ENCODE measurements at regions not wholly inside any gene's neighbourhood (a gene's known extent, or its start where the extent isn't known, plus 50 kb on each side); places are given as distances from the start of the nearest gene placed in this dataset.

GRCh38 chr10:113397047-113397446 is 155.8 kb upstream of the HABP2 start:
- intact Hi-C loops (cut with micrococcal nuclease): no loop called here
- DNase-seq: no peak
- Mint-ChIP-seq H3K36me3 (no peaks in the 10 kb centered on the region), H3K27me3 (no peaks in the 10 kb centered on the region), H3K9me3 (no peaks in the 10 kb centered on the region), H3K4me1 (ENCODE audit: low read depth) (no peaks in the 10 kb centered on the region), H3K27ac (no peak overlapping the region), H3K4me3 (no peak overlapping the region)
- ChIA-PET CTCF (no interaction called here), POLR2A (no interaction called here)

DNA sequence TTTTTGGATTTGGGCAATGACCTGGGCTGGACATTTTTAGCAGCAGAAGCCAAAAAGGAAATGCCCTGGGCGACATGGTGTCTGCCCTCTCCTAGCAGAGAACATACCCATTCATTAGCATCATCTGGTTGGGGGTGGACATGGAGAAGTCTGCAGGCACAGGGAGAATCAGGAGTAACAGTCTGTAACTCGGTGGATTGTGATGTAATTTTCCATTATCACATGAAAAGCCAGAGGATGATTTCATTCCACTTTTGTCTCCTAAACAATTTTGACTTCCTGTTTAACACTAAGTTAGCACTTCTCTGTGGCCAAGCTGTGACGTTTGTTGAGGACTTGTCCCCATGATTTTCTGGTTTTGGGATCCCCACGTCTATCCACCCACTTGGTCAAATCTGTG is 153.8 kb upstream of the HABP2 start:
- ChIA-PET CTCF (no interaction called here), POLR2A (no interaction called here)
- no peaks in the 10 kb centered on the region for H3K27me3 Mint-ChIP-seq
- H3K36me3 Mint-ChIP-seq: no peaks in the 10 kb centered on the region
- no peaks in the 10 kb centered on the region for H3K9me3 Mint-ChIP-seq
- H3K4me1 Mint-ChIP-seq (ENCODE audit: low read depth): no peaks in the 10 kb centered on the region
- no peak overlapping the region for H3K4me3 Mint-ChIP-seq
- H3K27ac Mint-ChIP-seq: no peak overlapping the region
- intact Hi-C loops (cut with micrococcal nuclease): no loop called here
- no peak for DNase-seq

DNA sequence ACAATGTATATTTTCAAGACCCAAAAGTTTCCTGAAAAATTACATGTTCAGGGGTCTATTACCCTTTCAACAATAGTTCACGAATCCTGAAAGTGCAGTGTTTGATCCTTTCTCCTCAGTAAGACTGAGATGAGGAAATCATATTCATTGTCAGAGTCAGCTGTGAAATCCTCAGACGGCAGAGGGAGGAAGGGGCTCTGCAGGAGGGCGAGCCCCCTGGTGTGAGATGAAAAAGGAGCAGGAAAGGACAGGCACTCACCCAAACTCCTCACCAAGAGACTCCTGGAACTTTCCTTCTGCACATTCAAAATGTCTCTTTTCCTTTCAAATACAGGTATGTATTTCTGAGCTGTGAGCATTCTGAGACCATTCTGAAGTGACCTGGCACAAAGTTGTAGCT is 150.3 kb upstream of the HABP2 start:
- no peak for DNase-seq
- Mint-ChIP-seq H3K27me3 (no peaks in the 10 kb centered on the region), H3K27ac (no peak overlapping the region), H3K4me3 (no peak overlapping the region), H3K36me3 (no peaks in the 10 kb centered on the region), H3K9me3 (no peaks in the 10 kb centered on the region), H3K4me1 (ENCODE audit: low read depth) (no peaks in the 10 kb centered on the region)
- intact Hi-C loops (cut with micrococcal nuclease): no loop called here
- ChIA-PET CTCF (no interaction called here), POLR2A (no interaction called here)

DNA sequence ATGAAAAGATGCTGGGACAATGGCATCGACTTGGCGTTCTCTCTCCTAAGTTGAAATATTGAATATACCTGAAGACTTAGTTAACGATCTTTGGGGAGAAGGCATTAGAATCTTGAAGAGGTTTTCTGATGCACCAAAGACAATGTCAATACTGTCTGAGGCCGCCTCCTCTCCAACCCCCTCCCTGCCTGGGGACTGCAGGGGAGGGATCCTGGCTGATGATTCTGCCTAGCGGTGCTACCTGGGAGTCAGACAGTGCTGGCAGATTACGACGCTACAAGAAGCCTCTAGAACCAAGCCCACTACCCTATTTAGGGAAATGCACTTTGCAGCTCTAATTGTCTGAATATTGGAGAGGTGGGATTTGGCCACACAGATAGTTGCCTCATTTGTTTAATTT is 145.6 kb upstream of the HABP2 start:
- H3K27ac Mint-ChIP-seq: no peak overlapping the region
- intact Hi-C loops (cut with micrococcal nuclease): no loop called here
- ChIA-PET CTCF (no interaction called here), POLR2A (no interaction called here)
- no peaks in the 10 kb centered on the region for H3K4me1 Mint-ChIP-seq (ENCODE audit: low read depth)
- no peaks in the 10 kb centered on the region for H3K9me3 Mint-ChIP-seq
- H3K27me3 Mint-ChIP-seq: peaks cover 1% of the 10 kb centered on the region
- DNase-seq: no peak
- no peak overlapping the region for H3K4me3 Mint-ChIP-seq
- no peaks in the 10 kb centered on the region for H3K36me3 Mint-ChIP-seq

- intact Hi-C loops (cut with micrococcal nuclease): no loop called here
- Mint-ChIP-seq H3K27me3 (peaks cover 3% of the 10 kb centered on the region), H3K9me3 (peaks cover 3% of the 10 kb centered on the region), H3K4me1 (ENCODE audit: low read depth) (no peaks in the 10 kb centered on the region), H3K27ac (no peak overlapping the region), H3K36me3 (no peaks in the 10 kb centered on the region), H3K4me3 (no peak overlapping the region)
- DNase-seq: no peak
- ChIA-PET POLR2A (no interaction called here), CTCF (no interaction called here)
These were observed 143.7 kb upstream of the HABP2 start for GRCh38 chr10:113409175-113409574.

- DNase-seq: no peak
- no peak overlapping the region for H3K27ac Mint-ChIP-seq
- POLR2A ChIA-PET: no interaction called here
- intact Hi-C loops (cut with micrococcal nuclease): no loop called here
- H3K27me3 Mint-ChIP-seq: peaks cover 3% of the 10 kb centered on the region
- H3K4me1 Mint-ChIP-seq (ENCODE audit: low read depth): no peaks in the 10 kb centered on the region
- CTCF ChIA-PET: no interaction called here
- H3K36me3 Mint-ChIP-seq: no peaks in the 10 kb centered on the region
- peaks cover 3% of the 10 kb centered on the region for H3K9me3 Mint-ChIP-seq
- H3K4me3 Mint-ChIP-seq: no peak overlapping the region
These were observed 142.2 kb upstream of the HABP2 start for GRCh38 chr10:113410618-113411017.

DNA sequence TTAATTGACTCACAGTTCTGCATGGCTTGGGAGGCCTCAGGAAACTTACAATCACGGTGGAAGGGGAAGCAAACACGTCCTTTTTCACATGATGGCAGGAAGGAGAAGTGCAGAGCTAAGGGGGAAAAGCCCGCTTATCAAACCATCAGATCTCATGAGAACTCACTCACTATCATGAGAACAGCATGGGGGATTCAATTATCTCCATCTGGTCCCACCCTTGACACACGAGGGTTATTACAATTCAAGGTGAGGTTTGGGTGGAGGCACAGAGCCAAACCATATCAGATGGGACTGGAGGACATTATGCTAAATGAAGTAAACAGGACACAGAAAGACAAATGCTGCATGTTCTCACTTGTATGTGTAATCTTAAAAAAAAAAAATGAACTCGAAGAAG is 141.4 kb upstream of the HABP2 start:
- DNase-seq: no peak
- Mint-ChIP-seq H3K9me3 (peaks cover 3% of the 10 kb centered on the region), H3K36me3 (no peaks in the 10 kb centered on the region), H3K27me3 (peaks cover 3% of the 10 kb centered on the region), H3K4me3 (no peak overlapping the region), H3K4me1 (ENCODE audit: low read depth) (no peaks in the 10 kb centered on the region), H3K27ac (no peak overlapping the region)
- intact Hi-C loops (cut with micrococcal nuclease): no loop called here
- ChIA-PET CTCF (no interaction called here), POLR2A (no interaction called here)

GRCh38 chr10:113412161-113412560 is 140.7 kb upstream of the HABP2 start:
- no peak overlapping the region for H3K27ac Mint-ChIP-seq

GRCh38 chr10:113414543-113414942 is 138.3 kb upstream of the HABP2 start:
- intact Hi-C loops (cut with micrococcal nuclease): no loop called here
- Mint-ChIP-seq H3K4me1 (ENCODE audit: low read depth) (no peaks in the 10 kb centered on the region), H3K9me3 (peaks cover 4% of the 10 kb centered on the region), H3K4me3 (no peak overlapping the region), H3K36me3 (no peaks in the 10 kb centered on the region), H3K27ac (no peak overlapping the region), H3K27me3 (peaks cover 13% of the 10 kb centered on the region)
- DNase-seq: no peak
- ChIA-PET CTCF (no interaction called here), POLR2A (no interaction called here)

More at GRCh38 chr10:113412161-113412560, 140.7 kb upstream of the HABP2 start:
- intact Hi-C loops (cut with micrococcal nuclease): no loop called here
- DNase-seq: no peak
- no peak overlapping the region for H3K4me3 Mint-ChIP-seq
- CTCF ChIA-PET: no interaction called here
- H3K27me3 Mint-ChIP-seq: peaks cover 6% of the 10 kb centered on the region
- POLR2A ChIA-PET: no interaction called here
- no peaks in the 10 kb centered on the region for H3K36me3 Mint-ChIP-seq
- H3K4me1 Mint-ChIP-seq (ENCODE audit: low read depth): no peaks in the 10 kb centered on the region
- H3K9me3 Mint-ChIP-seq: peaks cover 3% of the 10 kb centered on the region

DNA sequence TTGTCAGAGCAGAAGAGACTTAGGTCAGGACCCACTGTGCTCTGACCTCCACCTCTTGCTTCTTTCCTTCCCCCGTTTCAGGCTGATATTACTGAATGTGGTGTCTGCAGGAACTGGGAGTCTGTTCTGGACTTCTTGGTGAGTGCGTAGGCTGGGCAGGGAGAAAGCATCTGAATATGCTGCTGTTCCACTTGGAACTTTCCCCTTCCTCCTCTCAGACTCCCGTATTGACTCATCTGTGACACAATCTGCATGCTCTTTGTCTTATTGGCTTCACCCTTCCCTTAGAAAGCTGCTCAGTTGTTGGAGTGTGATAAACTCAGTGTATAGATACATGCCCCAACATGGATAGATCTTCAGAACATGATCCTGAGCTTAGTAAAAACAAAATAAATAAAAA is 137.6 kb upstream of the HABP2 start:
- Mint-ChIP-seq H3K27ac (no peak overlapping the region), H3K9me3 (peaks cover 10% of the 10 kb centered on the region), H3K36me3 (no peaks in the 10 kb centered on the region)

DNA sequence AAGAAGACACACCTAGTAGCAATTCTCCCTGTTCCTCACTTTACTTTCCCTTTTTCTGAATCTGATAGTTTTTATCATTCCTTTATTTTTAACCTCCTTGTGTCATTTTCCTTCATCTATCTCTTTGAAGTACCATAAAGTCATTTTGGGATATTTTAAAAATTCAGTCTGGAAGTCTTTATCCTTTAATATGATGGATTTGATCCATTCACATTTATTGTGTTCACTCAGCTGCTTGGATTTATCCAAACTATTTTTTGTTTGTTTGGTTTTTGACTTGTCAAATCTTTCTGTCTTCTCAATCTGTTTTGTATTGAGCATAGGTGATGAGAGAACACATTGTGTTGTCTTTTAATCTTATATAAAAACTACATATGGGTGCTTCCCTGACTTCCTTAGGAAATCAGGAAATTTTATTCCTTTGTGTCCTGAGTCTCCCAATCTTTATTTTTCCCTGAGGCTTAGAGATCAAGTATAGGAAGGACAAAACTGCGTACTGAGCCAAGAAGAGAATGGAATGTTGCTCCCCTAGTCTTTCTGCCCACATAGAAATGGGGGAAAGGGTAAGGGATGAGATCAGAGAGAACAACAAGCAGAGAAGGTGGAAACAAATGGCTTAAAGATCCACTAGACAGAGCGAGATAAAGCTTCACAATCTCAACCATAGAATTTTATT is 132.7 kb upstream of the HABP2 start:
- Mint-ChIP-seq H3K4me1 (ENCODE audit: low read depth) (no peaks in the 10 kb centered on the region), H3K27ac (no peak overlapping the region), H3K4me3 (no peak overlapping the region), H3K36me3 (no peaks in the 10 kb centered on the region), H3K9me3 (peaks cover 10% of the 10 kb centered on the region), H3K27me3 (peaks cover 16% of the 10 kb centered on the region)
- intact Hi-C loops (cut with micrococcal nuclease): no loop called here
- POLR2A ChIA-PET: no interaction called here
- no peak for DNase-seq
- CTCF ChIA-PET: no interaction called here

More for the DNA sequence above, 137.6 kb upstream of the HABP2 start:
- H3K4me3 Mint-ChIP-seq: no peak overlapping the region
- CTCF ChIA-PET: no interaction called here
- peaks cover 12% of the 10 kb centered on the region for H3K27me3 Mint-ChIP-seq
- DNase-seq: no peak
- POLR2A ChIA-PET: no interaction called here
- intact Hi-C loops (cut with micrococcal nuclease): no loop called here
- H3K4me1 Mint-ChIP-seq (ENCODE audit: low read depth): no peaks in the 10 kb centered on the region

- H3K4me1 Mint-ChIP-seq (ENCODE audit: low read depth): no peaks in the 10 kb centered on the region
- no peak overlapping the region for H3K4me3 Mint-ChIP-seq
- H3K27me3 Mint-ChIP-seq: peaks cover 16% of the 10 kb centered on the region
- peaks cover 10% of the 10 kb centered on the region for H3K9me3 Mint-ChIP-seq
- no peak overlapping the region for H3K27ac Mint-ChIP-seq
- intact Hi-C loops (cut with micrococcal nuclease): no loop called here
- ChIA-PET CTCF (no interaction called here), POLR2A (no interaction called here)
- no peaks in the 10 kb centered on the region for H3K36me3 Mint-ChIP-seq
- DNase-seq: no peak
These were observed 131.8 kb upstream of the HABP2 start for GRCh38 chr10:113420733-113421675.

DNA sequence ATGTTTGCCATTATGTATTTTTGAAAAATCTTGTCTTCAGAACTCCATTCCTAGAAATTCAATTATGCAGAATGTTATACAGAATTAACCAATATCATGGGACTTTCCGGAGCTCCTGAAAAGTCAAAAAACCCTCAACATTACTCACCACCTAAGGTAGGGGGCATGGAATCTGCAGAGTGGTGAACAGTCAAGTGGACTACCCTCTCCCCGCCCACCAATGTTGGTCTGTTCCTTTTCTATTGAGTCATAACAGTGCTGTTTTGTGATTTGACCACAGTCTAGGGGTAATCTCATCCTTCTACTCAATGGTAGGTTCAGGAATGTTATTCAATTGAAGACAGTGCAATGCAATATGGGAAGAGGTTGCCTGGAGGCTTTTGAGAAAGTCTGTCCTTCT is 130.5 kb upstream of the HABP2 start:
- Mint-ChIP-seq H3K36me3 (no peaks in the 10 kb centered on the region), H3K27me3 (peaks cover 13% of the 10 kb centered on the region), H3K4me3 (no peak overlapping the region), H3K9me3 (peaks cover 10% of the 10 kb centered on the region), H3K4me1 (ENCODE audit: low read depth) (no peaks in the 10 kb centered on the region), H3K27ac (no peak overlapping the region)
- CTCF ChIA-PET: no interaction called here
- intact Hi-C loops (cut with micrococcal nuclease): no loop called here
- no peak for DNase-seq
- POLR2A ChIA-PET: no interaction called here

Measured in activated CD4-positive, alpha-beta memory T cell treated with anti-CD3 and anti-CD28 coated beads for 36 hours (primary cell).